GM18951 (cell line): ENCODE measurements at regions not wholly inside any gene's neighbourhood (a gene's known extent, or its start where the extent isn't known, plus 50 kb on each side); places are given as distances from the start of the nearest gene placed in this dataset.

Experiments
- POLR2A ChIP-seq: IDR thresholded peaks from 4 replicates; pipeline ENCODE4 v1.6.1; 2011; ENCODE audit warnings: mild to moderate bottlenecking; ENCODE audit not compliant: insufficient read length, insufficient read depth; ENCODE audit errors: extremely low read depth
- in situ Hi-C: fragments of 300-500 bp; cut with MboI; formaldehyde crosslinking; loops from one replicate; pipeline ENCODE4 v1.12.0; 2022; ENCODE audit warnings: low sequenced_read_pairs, mixed read lengths, inconsistent platforms; ENCODE audit not compliant: unreplicated experiment

GRCh38 chr17:12548558-12548957 is 117.1 kb upstream of the MYOCD start:
- TF ChIP-seq POLR2A, result no peak
- in situ Hi-C loops, result no loop called here

GRCh38 chr17:12549499-12550041 is 116.1 kb upstream of the MYOCD start:
- in situ Hi-C loops, result no loop called here
- TF ChIP-seq POLR2A, result no peak

DNA sequence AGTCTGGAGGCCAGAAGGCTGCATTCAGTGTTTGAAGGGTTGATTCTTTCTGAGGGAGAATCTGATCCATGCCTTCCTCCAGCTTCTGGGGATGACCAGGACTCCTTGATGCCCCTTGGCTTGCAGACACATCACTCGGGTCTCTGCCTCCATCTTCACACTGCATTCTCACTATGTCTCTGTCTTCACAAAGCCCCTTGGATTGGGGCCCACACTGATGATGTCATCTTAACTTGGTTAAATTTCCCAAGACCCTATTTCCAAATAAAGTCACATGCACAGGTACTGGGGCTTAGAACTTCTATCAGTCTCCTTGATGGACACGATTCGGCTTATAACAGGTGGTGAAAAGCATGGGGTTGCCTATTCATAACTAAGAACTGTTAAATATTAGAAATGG is 112.1 kb upstream of the MYOCD start:
- in situ Hi-C loops, result no loop called here
- no peak for TF ChIP-seq POLR2A

GRCh38 chr17:12554251-12554650 is 111.4 kb upstream of the MYOCD start:
- TF ChIP-seq POLR2A, result no peak

DNA sequence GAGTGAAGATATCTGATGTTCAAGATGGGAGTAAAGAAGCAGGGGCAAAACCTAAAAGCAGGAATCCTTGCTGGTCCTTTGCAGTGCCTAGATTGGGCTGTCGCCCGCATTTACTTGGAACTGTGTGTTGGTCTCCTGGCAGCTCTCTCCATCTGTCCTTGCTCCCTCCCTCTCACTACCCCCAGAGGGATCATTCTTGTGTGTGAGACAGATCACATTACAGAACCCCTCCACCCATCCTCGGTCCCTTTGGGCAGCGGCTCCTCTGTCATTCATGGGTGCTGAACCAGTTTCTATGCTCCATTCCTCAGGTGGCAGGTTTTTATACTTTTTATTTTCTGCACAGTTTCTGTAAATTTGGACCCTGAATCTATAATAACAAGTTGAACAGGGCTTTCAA is 99.4 kb upstream of the MYOCD start:
- in situ Hi-C loops, result no loop called here
- no peak for TF ChIP-seq POLR2A

More at GRCh38 chr17:12554251-12554650, 111.4 kb upstream of the MYOCD start:
- in situ Hi-C loops, result no loop called here

DNA sequence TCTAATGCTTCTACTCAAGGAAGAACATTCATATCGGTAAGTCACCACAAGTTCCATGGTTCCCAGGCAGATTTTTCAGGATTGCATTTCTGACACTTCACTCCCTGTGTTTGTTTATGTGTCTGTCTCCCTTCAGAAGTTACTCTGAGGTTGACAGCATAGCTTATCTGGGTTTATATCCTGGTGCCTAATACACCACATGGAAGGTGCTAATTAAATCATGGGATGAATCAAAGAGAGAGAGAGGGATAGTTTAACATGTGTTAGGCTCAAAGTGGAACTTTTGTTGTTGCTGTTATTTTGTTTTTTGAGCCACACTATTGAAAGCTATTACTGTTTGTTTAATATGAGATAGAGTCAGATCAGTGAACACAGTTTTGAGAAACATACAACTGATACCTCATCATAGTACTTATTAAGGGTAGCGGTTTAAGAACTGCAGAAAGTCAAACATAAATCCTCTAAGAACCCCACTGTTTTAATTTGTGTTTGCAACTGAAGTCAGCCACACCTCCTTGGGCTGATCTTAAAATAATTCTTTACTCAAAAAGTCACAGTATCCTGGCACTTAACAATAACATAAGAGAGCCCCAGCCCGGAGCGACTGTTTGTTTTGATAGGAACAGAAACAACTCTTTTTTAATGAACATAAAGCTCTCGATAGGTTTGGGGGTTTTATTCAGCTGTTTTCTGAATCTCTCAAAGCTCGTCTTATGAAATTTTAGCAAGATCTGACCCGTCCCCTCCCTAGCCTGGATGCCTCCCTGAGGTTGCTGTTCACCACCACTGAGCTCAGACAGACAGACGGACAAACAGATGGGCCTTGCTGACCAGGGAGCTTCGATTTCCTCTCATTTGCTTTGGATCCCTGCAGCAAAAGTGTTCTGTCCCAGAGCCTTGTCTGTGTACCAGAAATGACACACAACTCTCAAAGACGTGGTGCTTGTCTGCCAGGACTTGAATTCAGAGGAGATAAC is 98.3 kb upstream of the MYOCD start:
- TF ChIP-seq POLR2A, result no peak

DNA sequence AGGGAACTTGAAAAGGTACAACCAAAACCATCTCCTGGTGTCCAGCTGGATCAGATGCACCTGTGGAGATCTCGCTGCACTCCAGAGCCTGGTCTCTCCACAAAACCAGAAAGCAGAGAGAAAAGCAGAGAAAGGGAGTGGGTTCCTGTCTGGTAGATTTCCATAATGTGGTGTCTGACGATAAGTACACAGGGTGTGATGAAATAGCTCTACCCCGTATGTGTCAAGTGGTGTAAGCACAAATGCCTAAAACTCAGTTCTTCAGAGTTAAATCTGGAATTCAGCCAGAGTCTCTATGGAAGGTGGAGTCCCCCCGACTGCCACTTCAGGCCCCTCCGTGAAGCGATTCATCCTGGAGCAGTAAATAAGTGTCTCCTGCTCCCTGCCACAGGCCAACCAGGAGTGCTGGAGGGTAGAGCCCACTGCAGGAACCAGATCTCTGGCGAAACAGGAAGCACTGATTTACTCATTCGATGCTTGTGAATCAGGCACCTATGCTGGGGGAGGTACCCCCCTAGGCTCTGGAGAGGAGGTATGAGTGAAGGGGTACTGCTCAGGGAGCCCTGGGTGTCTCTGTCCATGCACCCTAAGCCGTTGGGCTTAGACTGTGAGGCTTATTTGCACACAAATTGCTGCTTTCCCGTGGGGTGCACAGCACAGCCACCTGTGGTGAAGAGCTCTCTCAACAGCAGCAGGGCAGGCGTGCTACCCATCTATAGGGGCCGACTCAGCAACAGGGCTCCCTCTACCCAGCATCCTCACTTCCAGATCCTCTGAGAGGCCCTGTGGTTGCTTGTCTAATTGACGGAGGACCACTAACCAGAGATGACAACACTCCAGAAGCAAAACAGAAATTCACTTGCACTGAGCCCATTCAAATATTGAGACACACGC is 97.1 kb upstream of the MYOCD start:
- no peak for TF ChIP-seq POLR2A
- in situ Hi-C loops, result no loop called here

More for the DNA sequence above, 98.3 kb upstream of the MYOCD start:
- in situ Hi-C loops, result no loop called here

DNA sequence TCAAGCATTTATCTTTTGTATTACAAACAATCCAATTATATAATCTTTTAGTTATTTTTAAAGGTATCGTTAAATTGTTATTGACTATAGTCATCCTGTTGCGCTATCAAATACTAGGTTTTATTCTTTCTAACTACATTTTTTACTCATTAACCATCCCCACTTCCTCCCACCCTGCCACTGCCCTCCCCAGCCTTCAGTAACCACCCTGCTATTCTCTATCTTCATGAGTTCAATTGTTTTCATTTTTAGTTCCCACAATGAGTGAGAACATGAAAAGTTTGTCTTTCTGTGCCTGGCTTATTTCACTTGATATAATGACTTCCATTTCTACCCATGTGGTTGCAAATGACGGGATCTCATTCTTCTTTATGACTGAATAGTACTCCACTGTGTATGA is 94.1 kb upstream of the MYOCD start:
- TF ChIP-seq POLR2A, result no peak
- in situ Hi-C loops, result no loop called here

- in situ Hi-C loops, result no loop called here
- no peak for TF ChIP-seq POLR2A
Measured at GRCh38 chr17:12574525-12574924, 91.2 kb upstream of the MYOCD start.

GRCh38 chr17:12575641-12576040 is 90.0 kb upstream of the MYOCD start:
- no peak for TF ChIP-seq POLR2A
- in situ Hi-C loops, result no loop called here

- in situ Hi-C loops, result no loop called here
Measured at GRCh38 chr17:12579288-12579687, 86.4 kb upstream of the MYOCD start.

DNA sequence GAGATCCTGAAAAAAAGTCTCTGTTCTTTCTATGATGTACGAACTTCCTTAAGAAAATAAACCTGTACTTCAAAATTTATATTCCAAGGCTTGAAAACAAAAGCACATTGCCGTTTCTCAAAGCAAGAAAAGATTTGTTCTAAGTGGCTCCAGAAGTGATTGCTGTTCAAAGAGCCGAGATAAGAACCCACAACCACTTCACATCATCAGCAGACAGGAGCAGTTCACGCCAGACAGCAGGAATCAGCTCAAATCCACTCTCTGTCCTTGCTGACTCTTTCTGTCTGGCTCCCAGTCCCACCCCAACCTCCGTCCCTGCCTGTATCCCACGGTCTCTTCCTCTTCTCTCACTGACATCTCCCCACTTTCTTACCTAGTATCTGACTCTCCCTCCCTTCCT is 85.0 kb upstream of the MYOCD start:
- no peak for TF ChIP-seq POLR2A
- in situ Hi-C loops, result no loop called here

More at GRCh38 chr17:12579288-12579687, 86.4 kb upstream of the MYOCD start:
- no peak for TF ChIP-seq POLR2A

GRCh38 chr17:12584727-12585126 is 81.0 kb upstream of the MYOCD start:
- TF ChIP-seq POLR2A, result no peak
- in situ Hi-C loops, result no loop called here

GRCh38 chr17:12588531-12588930 is 77.2 kb upstream of the MYOCD start:
- no peak for TF ChIP-seq POLR2A
- in situ Hi-C loops, result no loop called here

- TF ChIP-seq POLR2A, result no peak
- in situ Hi-C loops, result no loop called here
Measured at GRCh38 chr17:12590417-12590816, 75.3 kb upstream of the MYOCD start.
